GM19240 (cell line): ENCODE measurements at regions not wholly inside any gene's neighbourhood (a gene's known extent, or its start where the extent isn't known, plus 50 kb on each side); places are given as distances from the start of the nearest gene placed in this dataset.
"Not testable (repeated sequence)": the region's sequence is repeated elsewhere in the genome, so short reads cannot be mapped to it uniquely, and the experiment has no call there.

Experiments
- DNase-seq: peaks from one replicate; pipeline ENCODE4 v3.0.0; 2011; ENCODE audit warnings: low spot score; ENCODE audit not compliant: insufficient read length

GRCh38 chr6:140846503-140847261, 1286.0 kb upstream of the GJE1 start:
- DNase-seq: no peak

GRCh38 chr6:140845701-140846100, 1287.0 kb upstream of the GJE1 start:
- DNase-seq: no peak

- no peak for DNase-seq
Measured at GRCh38 chr6:140844167-140844566, 1288.6 kb upstream of the GJE1 start.

GRCh38 chr6:140833408-140833807, 1299.3 kb upstream of the GJE1 start:
- DNase-seq: no peak

GRCh38 chr6:140830666-140831065, 1302.1 kb upstream of the GJE1 start:
- DNase-seq: no peak

- DNase-seq: no peak
Measured at GRCh38 chr6:140828856-140829255, 1303.9 kb upstream of the GJE1 start.

- DNase-seq: no peak
Measured at GRCh38 chr6:140827593-140827992, 1305.1 kb upstream of the GJE1 start.

- no peak for DNase-seq
Measured at GRCh38 chr6:140825731-140826130, 1307.0 kb upstream of the GJE1 start.

- DNase-seq: no peak
Measured at GRCh38 chr6:140824595-140824994, 1308.1 kb upstream of the GJE1 start.

- DNase-seq: no peak
Measured at GRCh38 chr6:140821196-140821595, 1311.5 kb upstream of the GJE1 start.

GRCh38 chr6:140817176-140817575, 1315.5 kb upstream of the GJE1 start:
- DNase-seq: no peak

- no peak for DNase-seq
Measured at GRCh38 chr6:140816681-140817080, 1316.0 kb upstream of the GJE1 start.

GRCh38 chr6:140812636-140813035, 1320.1 kb upstream of the GJE1 start:
- DNase-seq: no peak

GRCh38 chr6:140811642-140812041, 1321.1 kb upstream of the GJE1 start:
- DNase-seq: no peak

GRCh38 chr6:140809694-140810101, 1323.0 kb upstream of the GJE1 start:
- DNase-seq: no peak

- DNase-seq: no peak
Measured at GRCh38 chr6:140806431-140806830, 1326.3 kb upstream of the GJE1 start.

- no peak for DNase-seq
Measured at GRCh38 chr6:140794544-140794943, 1338.2 kb upstream of the GJE1 start.

- no peak for DNase-seq
Measured at GRCh38 chr6:140790109-140790508, 1342.6 kb upstream of the GJE1 start.

- no peak for DNase-seq
Measured at GRCh38 chr6:140789466-140789865, 1343.3 kb upstream of the GJE1 start.

- DNase-seq: no peak
Measured at GRCh38 chr6:140785926-140786325, 1346.8 kb upstream of the GJE1 start.

GRCh38 chr6:140784573-140784972, 1348.2 kb upstream of the GJE1 start:
- no peak for DNase-seq

GRCh38 chr6:140783504-140783903, 1349.2 kb upstream of the GJE1 start:
- not testable (repeated sequence) for DNase-seq

- DNase-seq: no peak
Measured at GRCh38 chr6:140782941-140783340, 1349.8 kb upstream of the GJE1 start.
